Adrenal gland (tissue), 9 donors: ENCODE measurements at regions not wholly inside any gene's neighbourhood (a gene's known extent, or its start where the extent isn't known, plus 50 kb on each side); places are given as distances from the start of the nearest gene placed in this dataset.

Experiments used
- DNase-seq, 7 donors: peaks; one replicate each; pipeline ENCODE4 v3.0.0-alpha.2; 2019 to 2020
- H3K27ac ChIP-seq, 5 donors: fragments of 200-600 bp; sonication (generic) in 4 of 5; 1 replicate in 3 of 5; 2 replicates in 2 of 5; pipeline versions ENCODE4 v1.5.1 to v1.8.0; 2016 to 2020; ENCODE audit warnings: mild to moderate bottlenecking in 1 of 5
- H3K27me3 ChIP-seq: fragments of 200-600 bp; 2 replicates; pipeline ENCODE4 v1.8.0; 2021
- H3K36me3 ChIP-seq, 2 donors: fragments of 200-600 bp; replicated peaks in 1 of 2; 1 replicate in 1 of 2; 2 replicates in 1 of 2; pipeline versions ENCODE4 v1.5.1 to v1.8.0; 2018 to 2022
- H3K4me1 ChIP-seq, 2 donors: fragments of 200-600 bp; replicated peaks in 1 of 2; 1 replicate in 1 of 2; 2 replicates in 1 of 2; pipeline versions ENCODE4 v1.5.1 to v1.8.0; 2018 to 2021
- H3K4me3 ChIP-seq, 4 donors: fragments of 200-600 bp; sonication (generic) in 3 of 4; one replicate each; pipeline ENCODE4 v1.5.1; 2016 to 2018
- H3K9me3 ChIP-seq, 3 donors: fragments of 200-600 bp; sonication (generic) in 1 of 3; replicated peaks in 1 of 3; 1 replicate in 2 of 3; 2 replicates in 1 of 3; pipeline versions ENCODE4 v1.5.1 to v1.8.0; 2016 to 2021
- CTCF ChIP-seq, 6 experiments: fragments of 450-650 bp in 4 of 6; fragments of 200-600 bp in 2 of 6; sonication (generic) in 1 of 6; IDR thresholded peaks; 1 replicate in 5 of 6; 2 replicates in 1 of 6; pipeline versions ENCODE4 v1.5.1 to v1.8.0; 2016 to 2021; ENCODE audit warnings: antibody characterized with exemption in 6 of 6, mild to moderate bottlenecking in 2 of 6, moderate library complexity in 1 of 6
- POLR2A ChIP-seq, 2 donors: fragments of 450-650 bp; IDR thresholded peaks; one replicate each; pipeline ENCODE4 v1.6.1; 2017; ENCODE audit warnings: antibody characterized with exemption in 2 of 2, mild to moderate bottlenecking in 2 of 2, moderate library complexity in 1 of 2
- WGBS, 4 donors: extraction: QIAGEN DNeasy Blood & Tissue Kit in 2 of 4; methylation state at CpG; one replicate each; pipeline versions ENCODE4 v1.1.5 to v1.1.7; 2013 to 2017; 5-methylcytosine and 5-hydroxymethylcytosine counted together
- intact Hi-C, 2 donors: fragments of 100-400 bp; cut with DNase I; formaldehyde crosslinking; loops; one replicate each; pipeline versions ENCODE4 v1.14.1 to v1.15.0; 2022 to 2023
- donor health status: healthy with polysubstance abuse.
- donor health status: Bipolar disorder and iron deficiency.
- donor health status: DM: yes; HTN: yes; CAD: no.
- donor health status: DM: no; HTN: no; CAD: no.
- donor health status: DM: no; HTN: no; CAD: no.

DNA sequence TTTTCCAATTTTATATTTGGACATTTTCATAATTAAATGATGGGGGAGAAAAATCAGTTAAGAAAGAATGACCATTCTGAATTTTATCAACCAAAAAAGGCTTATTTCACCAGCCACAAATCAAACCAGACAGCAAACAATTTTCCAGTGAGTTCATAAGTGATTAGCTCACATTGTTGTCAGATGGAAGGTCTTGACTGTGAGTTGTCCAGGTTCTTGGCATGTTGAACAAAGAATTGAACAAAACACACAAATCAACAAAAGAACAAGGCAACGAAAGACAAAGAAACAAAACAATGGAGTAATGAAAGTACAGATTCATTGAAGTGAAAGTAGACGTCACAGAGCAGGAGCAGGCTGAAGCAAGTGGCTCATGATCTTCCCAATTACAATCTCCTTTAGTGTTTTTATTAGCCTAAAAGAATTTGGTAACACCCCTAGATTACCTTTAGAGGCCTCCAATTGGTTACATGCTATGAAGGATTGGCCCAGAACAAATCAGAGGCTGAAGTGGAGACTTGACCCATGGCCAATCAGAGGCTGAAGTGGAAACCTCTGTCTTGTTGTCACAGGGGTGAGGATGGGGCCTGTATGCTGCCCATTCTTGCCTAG is 248.7 kb downstream of the NEBL start:
- 57 to 64% (median 62%) methylated on average over 2 of the region's 2 CpGs for WGBS, 4 donors
- Histone ChIP-seq H3K36me3 (no peaks in the 10 kb centered on the region), H3K27ac (no peak overlapping the region), H3K4me3 (no peak overlapping the region), H3K4me1 (no peaks in the 10 kb centered on the region), H3K9me3 (no peaks in the 10 kb centered on the region), H3K27me3 (no peaks in the 10 kb centered on the region)
- no peak for DNase-seq
- no peak for TF ChIP-seq POLR2A (IDR thresholded peaks at IDR 0.05)
- no peak for TF ChIP-seq CTCF (IDR thresholded peaks at IDR 0.05)
- intact Hi-C loops, result no loop called here

DNA sequence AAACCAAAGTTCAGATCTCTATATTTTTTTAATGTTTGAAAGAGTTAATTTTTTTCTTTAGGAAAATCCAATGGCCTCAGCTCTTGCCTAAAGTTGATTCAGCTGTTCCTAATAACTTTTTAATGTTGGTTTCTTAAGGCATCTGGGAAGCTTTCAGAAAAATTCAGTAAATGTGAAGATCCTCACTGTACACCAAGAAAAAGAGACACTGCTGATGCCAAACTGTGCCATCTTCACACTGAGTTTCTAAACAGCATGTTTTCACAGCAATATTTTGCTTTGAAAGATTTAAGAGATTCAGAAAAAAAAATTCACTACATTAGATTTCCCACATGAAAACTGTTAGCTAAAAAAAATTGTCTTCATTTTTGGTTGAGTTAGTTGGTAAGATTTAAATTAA is 249.4 kb downstream of the NEBL start:
- no peak for DNase-seq

GRCh38 chr10:20644421-20644820 is 252.7 kb downstream of the NEBL start:
- DNase-seq, result no peak
- Histone ChIP-seq H3K36me3 (no peaks in the 10 kb centered on the region), H3K4me1 (no peaks in the 10 kb centered on the region), H3K27ac (no peak overlapping the region), H3K27me3 (no peaks in the 10 kb centered on the region), H3K4me3 (no peak overlapping the region), H3K9me3 (no peaks in the 10 kb centered on the region)
- WGBS, 4 donors, result 69 to 80% (median 74%) methylated on average over 8 of the region's 8 CpGs
- no peak for TF ChIP-seq POLR2A (IDR thresholded peaks at IDR 0.05)
- TF ChIP-seq CTCF (IDR thresholded peaks at IDR 0.05), result no peak
- intact Hi-C loops, result no loop called here

More for the DNA sequence above, 249.4 kb downstream of the NEBL start:
- H3K4me1 ChIP-seq, result no peaks in the 10 kb centered on the region
- no peak overlapping the region for H3K27ac ChIP-seq
- no peaks in the 10 kb centered on the region for H3K27me3 ChIP-seq
- TF ChIP-seq POLR2A (IDR thresholded peaks at IDR 0.05) (no peak), CTCF (IDR thresholded peaks at IDR 0.05) (no peak)
- H3K9me3 ChIP-seq, result no peaks in the 10 kb centered on the region
- H3K36me3 ChIP-seq, result no peaks in the 10 kb centered on the region
- no peak overlapping the region for H3K4me3 ChIP-seq
- intact Hi-C loops, result no loop called here

DNA sequence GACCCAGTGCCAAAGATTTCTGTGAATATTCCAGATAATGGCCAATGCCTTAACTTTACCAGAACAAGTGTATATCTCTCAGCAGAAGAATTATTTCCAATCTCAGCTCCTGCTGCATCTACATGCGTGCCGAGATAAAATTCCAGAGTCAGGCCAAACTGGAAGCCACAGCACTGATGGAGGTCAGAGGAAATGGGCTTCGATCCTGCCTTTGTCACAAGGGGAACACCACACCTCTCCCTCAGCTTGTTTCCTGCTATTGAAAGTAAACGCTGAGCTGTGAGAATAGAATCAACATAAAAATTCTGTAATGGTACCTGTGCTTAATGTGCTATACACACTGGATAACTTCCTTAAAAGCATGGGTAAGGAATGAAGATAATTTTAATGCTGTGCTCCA is 255.5 kb downstream of the NEBL start:
- H3K4me1 ChIP-seq, result no peaks in the 10 kb centered on the region
- intact Hi-C loops, result no loop called here
- 70 to 84% (median 78%) methylated on average over 4 of the region's 4 CpGs for whole genome bisulfite sequencing, 4 donors

More for the DNA sequence above, 255.5 kb downstream of the NEBL start:
- no peak for TF ChIP-seq CTCF (IDR thresholded peaks at IDR 0.05)
- no peak for TF ChIP-seq POLR2A (IDR thresholded peaks at IDR 0.05)
- Histone ChIP-seq H3K9me3 (no peaks in the 10 kb centered on the region), H3K36me3 (no peaks in the 10 kb centered on the region), H3K27ac (no peak overlapping the region), H3K27me3 (no peaks in the 10 kb centered on the region), H3K4me3 (no peak overlapping the region)
- DNase-seq, result no peak
